GM12878 (cell line): ENCODE measurements at regions not wholly inside any gene's neighbourhood (a gene's known extent, or its start where the extent isn't known, plus 50 kb on each side); places are given as distances from the start of the nearest gene placed in this dataset.

ENCODE experiments used
- CBFB ChIP-seq: IDR thresholded peaks from 2 replicates; pipeline ENCODE4 v1.6.1; 2016; ENCODE audit warnings: antibody characterized with exemption, low read depth
- CHD2 ChIP-seq: IDR thresholded peaks from 2 replicates; pipeline ENCODE4 v1.6.1; 2011; ENCODE audit warnings: low read depth, low read length, improper control_type of control experiment, borderline replicate concordance
- POLR2AphosphoS5 ChIP-seq: IDR thresholded peaks from 2 replicates; pipeline ENCODE4 v1.6.1; 2011; ENCODE audit warnings: mild to moderate bottlenecking, low read length, inconsistent platforms
- SUZ12 ChIP-seq: fragments of 200-600 bp; sonication (generic); IDR thresholded peaks from one replicate; pipeline ENCODE4 v1.6.1; 2018; ENCODE audit warnings: antibody characterized with exemption, mild to moderate bottlenecking; ENCODE audit not compliant: unreplicated experiment
- TF ChIP-seq, protein P1 (sequence below): fragments of 450-650 bp; IDR thresholded peaks from 2 replicates; pipeline ENCODE4 v1.6.1; 2016; ENCODE audit warnings: mild to moderate bottlenecking
- TF ChIP-seq, protein P2 (sequence below): IDR thresholded peaks from 2 replicates; pipeline ENCODE4 v1.6.1; 2011; ENCODE audit warnings: borderline replicate concordance, low read depth, mild to moderate bottlenecking, moderate library complexity, mixed read lengths, low read length; ENCODE audit not compliant: insufficient read depth; ENCODE audit errors: extremely low read length
- TF ChIP-seq, protein P3 (sequence below), 3 experiments: IDR thresholded peaks in 2 of 3; conservative IDR thresholded peaks in 1 of 3; 2 replicates each; pipeline ENCODE4 v1.5.1; 2011; ENCODE audit warnings: low read depth in 3 of 3, low read length in 3 of 3, mild to moderate bottlenecking in 3 of 3, control low read depth in 2 of 3, moderate library complexity in 2 of 3, inconsistent platforms in 1 of 3, mixed read lengths in 1 of 3; ENCODE audit not compliant: control insufficient read depth in 2 of 3, insufficient read depth in 1 of 3; ENCODE audit errors: extremely low read depth in 1 of 3

DNA sequence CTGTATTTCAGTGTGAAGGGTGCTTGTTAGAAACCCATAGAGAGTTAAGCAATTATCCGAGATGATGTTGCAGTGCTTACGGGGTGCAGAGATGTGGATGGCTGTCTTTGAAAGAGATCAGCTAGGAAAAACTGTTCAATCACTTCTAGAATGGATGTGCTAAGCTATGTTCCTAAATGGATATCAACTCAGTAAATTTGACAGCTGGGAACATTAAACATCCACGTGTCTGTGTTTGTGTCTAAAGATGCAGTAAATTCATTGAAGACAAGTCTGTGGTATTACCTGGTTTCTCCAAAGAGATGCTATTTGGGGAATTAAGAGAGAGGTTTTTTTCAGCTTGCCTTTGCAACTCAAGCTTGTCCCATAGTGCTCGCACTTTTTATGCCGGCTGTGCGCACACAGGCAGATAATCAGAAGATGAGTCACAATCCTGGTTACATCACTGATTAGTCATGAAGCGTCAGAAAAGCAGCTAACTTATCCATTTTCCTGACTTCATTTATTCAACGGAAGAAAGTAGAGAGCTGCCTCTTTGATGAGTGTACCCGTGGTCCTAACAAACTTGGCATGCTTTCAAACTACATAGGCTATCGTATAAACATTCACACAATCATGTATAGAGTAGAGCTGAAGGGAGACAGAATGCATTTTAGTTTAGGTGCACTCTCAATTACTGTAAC lies 691.7 kb upstream of the SLC35B3 start:
- TF ChIP-seq, protein P1, sequence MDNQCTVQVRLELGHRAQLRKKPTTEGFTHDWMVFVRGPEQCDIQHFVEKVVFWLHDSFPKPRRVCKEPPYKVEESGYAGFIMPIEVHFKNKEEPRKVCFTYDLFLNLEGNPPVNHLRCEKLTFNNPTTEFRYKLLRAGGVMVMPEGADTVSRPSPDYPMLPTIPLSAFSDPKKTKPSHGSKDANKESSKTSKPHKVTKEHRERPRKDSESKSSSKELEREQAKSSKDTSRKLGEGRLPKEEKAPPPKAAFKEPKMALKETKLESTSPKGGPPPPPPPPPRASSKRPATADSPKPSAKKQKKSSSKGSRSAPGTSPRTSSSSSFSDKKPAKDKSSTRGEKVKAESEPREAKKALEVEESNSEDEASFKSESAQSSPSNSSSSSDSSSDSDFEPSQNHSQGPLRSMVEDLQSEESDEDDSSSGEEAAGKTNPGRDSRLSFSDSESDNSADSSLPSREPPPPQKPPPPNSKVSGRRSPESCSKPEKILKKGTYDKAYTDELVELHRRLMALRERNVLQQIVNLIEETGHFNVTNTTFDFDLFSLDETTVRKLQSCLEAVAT: no peak
- TF ChIP-seq CBFB (no peak), CHD2 (no peak), SUZ12 (no peak), POLR2AphosphoS5 (no peak)
- TF ChIP-seq, protein P2, sequence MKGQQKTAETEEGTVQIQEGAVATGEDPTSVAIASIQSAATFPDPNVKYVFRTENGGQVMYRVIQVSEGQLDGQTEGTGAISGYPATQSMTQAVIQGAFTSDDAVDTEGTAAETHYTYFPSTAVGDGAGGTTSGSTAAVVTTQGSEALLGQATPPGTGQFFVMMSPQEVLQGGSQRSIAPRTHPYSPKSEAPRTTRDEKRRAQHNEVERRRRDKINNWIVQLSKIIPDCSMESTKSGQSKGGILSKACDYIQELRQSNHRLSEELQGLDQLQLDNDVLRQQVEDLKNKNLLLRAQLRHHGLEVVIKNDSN: no peak
- TF ChIP-seq, protein P3, sequence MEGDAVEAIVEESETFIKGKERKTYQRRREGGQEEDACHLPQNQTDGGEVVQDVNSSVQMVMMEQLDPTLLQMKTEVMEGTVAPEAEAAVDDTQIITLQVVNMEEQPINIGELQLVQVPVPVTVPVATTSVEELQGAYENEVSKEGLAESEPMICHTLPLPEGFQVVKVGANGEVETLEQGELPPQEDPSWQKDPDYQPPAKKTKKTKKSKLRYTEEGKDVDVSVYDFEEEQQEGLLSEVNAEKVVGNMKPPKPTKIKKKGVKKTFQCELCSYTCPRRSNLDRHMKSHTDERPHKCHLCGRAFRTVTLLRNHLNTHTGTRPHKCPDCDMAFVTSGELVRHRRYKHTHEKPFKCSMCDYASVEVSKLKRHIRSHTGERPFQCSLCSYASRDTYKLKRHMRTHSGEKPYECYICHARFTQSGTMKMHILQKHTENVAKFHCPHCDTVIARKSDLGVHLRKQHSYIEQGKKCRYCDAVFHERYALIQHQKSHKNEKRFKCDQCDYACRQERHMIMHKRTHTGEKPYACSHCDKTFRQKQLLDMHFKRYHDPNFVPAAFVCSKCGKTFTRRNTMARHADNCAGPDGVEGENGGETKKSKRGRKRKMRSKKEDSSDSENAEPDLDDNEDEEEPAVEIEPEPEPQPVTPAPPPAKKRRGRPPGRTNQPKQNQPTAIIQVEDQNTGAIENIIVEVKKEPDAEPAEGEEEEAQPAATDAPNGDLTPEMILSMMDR (IDR thresholded peaks at IDR 0.05 in 2 of 3, conservative IDR thresholded peaks at IDR 0.05 in 1 of 3; ENCODE audit: control insufficient read depth in 2 of 3, extremely low read depth in 1 of 3, insufficient read depth in 1 of 3, low read depth in 3 of 3, low read length in 3 of 3): no peak
